ENCODE measurements at regions not wholly inside any gene's neighbourhood (a gene's known extent, or its start where the extent isn't known, plus 50 kb on each side); places are given as distances from the start of the nearest gene placed in this dataset.

- TF ChIP-seq, protein P1, sequence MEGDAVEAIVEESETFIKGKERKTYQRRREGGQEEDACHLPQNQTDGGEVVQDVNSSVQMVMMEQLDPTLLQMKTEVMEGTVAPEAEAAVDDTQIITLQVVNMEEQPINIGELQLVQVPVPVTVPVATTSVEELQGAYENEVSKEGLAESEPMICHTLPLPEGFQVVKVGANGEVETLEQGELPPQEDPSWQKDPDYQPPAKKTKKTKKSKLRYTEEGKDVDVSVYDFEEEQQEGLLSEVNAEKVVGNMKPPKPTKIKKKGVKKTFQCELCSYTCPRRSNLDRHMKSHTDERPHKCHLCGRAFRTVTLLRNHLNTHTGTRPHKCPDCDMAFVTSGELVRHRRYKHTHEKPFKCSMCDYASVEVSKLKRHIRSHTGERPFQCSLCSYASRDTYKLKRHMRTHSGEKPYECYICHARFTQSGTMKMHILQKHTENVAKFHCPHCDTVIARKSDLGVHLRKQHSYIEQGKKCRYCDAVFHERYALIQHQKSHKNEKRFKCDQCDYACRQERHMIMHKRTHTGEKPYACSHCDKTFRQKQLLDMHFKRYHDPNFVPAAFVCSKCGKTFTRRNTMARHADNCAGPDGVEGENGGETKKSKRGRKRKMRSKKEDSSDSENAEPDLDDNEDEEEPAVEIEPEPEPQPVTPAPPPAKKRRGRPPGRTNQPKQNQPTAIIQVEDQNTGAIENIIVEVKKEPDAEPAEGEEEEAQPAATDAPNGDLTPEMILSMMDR (IDR thresholded peaks at IDR 0.05) = no peak
- TF ChIP-seq ZFX (IDR thresholded peaks at IDR 0.05; ENCODE audit: borderline replicate concordance) = no peak
These were observed 153.7 kb upstream of the GADL1 start for GRCh38 chr3:31048143-31048542.
